CD4-positive, alpha-beta T cell treated with Interleukin-15 for 4 hours (primary cell): ENCODE measurements at regions not wholly inside any gene's neighbourhood (a gene's known extent, or its start where the extent isn't known, plus 50 kb on each side); places are given as distances from the start of the nearest gene placed in this dataset.
"Not testable (repeated sequence)": the region's sequence is repeated elsewhere in the genome, so short reads cannot be mapped to it uniquely, and the experiment has no call there.

Source experiments
- DNase-seq: peaks from one replicate; pipeline ENCODE4 v3.0.0-alpha.2; 2020; ENCODE audit warnings: low spot score

GRCh38 chr6:26957399-26958127, 289.9 kb upstream of the PRSS16 start:
- DNase-seq = not testable (repeated sequence)

DNA sequence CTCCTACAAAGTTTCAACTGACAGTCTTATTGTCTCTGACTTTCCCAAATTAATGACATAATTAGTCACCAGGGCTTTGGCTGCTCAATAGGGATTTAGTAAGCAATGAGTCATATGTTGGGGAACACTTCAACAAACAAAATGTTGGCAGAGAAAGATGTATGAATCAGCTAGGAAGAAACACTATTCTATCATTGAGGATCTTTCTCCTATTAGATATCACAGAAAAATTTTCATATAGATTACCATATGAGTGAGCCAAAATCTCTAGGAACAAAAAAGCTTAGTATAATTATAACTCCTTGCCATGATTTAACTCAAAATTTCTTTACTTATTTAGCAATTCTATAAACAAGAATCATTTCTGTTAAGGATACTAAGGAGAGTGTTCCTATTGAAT, 286.3 kb upstream of the PRSS16 start:
- DNase-seq = not testable (repeated sequence)

- no peak for DNase-seq
Observed at GRCh38 chr6:27002447-27002846, 245.1 kb upstream of the PRSS16 start.

DNA sequence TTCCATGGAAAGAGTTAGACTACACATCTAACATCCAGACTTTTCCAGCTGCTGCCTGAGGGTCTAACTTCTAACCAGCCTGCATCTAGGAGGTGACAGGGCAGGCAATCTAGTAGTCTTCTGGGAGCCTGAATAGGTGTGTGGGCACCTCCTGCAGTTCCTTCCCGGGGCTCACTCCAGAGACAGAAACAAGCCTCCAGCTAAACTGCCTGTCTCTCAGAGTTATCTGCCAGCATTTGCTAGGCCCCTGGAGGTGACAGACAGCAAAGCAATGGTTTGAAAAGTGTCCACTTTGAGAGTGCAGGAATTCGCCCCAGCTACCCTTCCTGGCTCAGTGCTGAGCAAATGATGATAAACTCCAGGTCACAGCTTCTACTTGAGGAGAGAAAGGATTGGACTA, 240.5 kb upstream of the PRSS16 start:
- no peak for DNase-seq

GRCh38 chr6:27008613-27009012, 238.9 kb upstream of the PRSS16 start:
- DNase-seq = not testable (repeated sequence)

DNA sequence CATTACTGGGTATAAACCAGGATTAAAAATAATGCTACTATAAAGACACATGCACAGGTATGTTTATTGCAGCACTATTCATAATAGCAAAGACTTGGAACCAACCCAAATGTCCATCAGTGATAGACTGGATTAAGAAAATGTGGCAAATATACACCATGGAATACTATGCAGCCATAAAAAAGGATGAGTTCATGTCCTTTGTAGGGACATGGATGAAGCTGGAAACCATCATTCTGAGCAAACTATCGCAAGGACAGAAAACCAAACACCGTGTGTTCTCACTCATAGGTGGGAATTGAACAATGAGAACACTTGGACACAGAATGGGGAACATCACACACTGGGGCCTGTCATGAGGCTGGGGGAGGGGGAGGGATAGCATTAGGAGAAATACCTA, 233.4 kb upstream of the PRSS16 start:
- not testable (repeated sequence) for DNase-seq

DNA sequence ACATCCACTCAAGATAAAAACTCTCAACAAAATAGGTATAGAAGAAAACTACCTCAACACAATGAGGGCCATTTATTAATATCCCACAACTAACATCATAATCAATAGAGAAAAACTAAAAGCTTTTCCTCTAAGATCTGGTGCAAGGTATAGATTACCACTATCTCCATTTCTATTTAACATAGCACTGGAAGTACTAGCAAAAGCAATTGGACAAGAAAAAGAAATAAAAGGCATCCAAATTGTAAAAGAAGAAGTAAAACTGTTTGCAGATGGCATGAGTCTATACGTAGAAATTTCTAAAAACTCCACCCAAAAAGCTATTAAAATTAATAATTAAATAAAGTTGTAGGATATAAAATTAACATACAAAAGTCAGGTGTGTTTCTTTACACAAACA, 230.8 kb upstream of the PRSS16 start:
- DNase-seq = no peak

- not testable (repeated sequence) for DNase-seq
Observed at GRCh38 chr6:27018401-27018800, 229.1 kb upstream of the PRSS16 start.

DNA sequence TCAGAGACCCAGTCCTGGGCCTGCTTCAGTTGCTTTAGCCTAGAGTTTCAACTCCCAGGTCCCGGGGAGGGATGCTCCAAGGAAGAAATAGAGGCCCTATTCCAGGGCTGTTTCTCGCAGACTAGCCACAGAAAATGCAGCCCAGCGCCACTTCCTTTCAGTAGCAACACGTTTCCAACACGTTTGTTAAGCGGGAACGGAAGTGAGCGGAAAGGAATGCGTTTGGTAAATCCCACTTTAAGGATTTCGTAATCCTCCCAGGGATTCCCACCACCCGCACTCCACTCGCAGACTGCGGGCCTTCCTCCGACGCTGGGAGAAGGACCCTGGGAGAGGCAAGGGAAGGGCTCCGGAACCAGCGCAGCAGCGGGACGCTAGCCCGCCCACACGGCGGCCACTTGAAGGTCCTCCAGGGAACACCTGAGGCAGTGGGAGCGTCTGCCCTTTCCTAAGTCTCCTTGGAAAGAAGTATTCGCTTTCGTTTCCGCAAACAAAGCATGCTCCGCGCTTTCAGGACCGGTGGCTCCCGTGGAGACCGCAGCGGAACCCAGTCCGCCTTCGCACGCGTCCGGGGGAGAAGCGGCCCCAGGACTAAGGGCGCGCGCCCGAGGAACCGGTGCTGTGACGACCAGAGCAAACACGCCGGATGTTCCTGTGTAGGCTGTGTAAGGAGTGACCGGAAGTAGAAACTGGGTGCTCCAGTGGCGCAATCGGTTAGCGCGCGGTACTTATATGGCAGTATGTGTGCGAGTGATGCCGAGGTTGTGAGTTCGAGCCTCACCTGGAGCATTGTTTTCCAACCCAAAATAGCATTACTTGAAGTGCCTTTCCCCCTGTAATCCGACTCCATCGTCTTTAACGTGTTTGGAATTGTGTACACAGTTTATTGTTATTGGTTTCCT, 227.6 kb upstream of the PRSS16 start:
- peak; percentile 3 for DNase-seq

DNA sequence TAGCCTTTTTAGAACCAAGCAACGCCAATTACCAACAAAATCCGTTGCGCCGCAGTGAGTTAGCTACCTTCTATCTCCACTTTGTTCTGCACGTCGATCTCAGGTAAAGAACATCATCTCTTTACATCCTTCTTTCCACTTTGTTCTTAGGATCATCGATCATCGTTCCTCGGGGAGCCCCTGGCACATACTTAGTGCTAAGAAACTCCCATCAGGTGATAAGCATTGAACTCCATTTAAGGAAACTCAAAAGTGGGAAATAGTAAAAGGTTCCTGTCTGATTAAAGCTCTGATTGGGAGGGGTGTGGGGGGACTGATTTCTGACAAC, 227.0 kb upstream of the PRSS16 start:
- no peak for DNase-seq

- no peak for DNase-seq
Observed at GRCh38 chr6:27023664-27024063, 223.8 kb upstream of the PRSS16 start.

DNA sequence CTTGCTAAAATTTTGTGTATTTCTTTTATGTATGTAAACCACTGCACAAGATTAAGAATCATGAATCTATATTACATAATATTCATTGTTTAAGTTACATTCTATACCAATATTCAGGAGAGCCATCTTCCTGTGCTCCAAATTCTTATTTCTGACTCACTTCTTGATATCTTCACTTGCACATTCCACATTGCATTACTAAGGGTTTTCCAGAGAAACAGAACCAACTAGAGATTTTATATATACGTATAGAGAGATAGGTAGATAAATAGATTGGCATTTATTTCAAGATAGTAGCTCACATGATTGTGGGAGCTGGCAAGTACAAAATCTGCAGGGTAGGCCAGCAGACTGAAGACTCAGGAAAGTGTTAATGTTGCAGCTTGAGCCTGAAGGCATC, 222.2 kb upstream of the PRSS16 start:
- DNase-seq = no peak

DNA sequence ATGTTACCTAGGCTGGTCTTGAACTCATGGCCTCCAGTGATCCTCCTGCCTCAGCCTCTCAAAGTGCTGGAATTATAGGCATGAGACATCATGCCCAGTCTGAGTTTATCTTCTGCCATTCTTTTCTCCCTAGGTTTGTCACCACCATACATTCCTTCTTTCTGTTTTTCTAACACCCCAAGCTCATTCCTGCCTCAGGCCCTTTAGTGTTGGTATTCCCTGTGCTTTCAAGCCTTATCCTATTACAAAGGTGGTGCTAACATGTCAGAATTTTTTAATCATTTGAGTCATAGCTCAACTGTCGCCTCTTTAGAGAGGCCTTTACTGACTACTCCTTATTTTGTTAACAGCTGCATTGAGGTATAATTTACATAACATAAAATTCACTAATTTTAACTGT, 221.1 kb upstream of the PRSS16 start:
- no peak for DNase-seq

DNA sequence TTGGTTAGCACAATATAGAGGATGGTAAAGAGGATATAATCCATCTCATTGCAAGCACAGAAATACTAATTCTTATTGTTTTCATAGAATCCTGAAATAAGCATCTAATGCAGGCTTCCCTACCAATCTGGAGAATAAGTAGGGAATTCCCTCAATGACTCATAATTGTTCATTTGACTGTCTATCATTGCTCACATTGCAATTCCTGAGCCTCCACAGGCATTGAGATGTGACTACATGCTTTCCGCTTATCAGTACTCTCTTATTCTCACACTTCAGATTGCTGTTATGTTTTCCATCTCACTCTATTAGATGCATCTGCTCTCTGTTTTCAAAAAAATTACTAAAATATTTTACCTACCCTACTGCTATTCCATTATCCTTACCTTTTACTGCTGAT, 216.2 kb upstream of the PRSS16 start:
- DNase-seq = no peak

DNA sequence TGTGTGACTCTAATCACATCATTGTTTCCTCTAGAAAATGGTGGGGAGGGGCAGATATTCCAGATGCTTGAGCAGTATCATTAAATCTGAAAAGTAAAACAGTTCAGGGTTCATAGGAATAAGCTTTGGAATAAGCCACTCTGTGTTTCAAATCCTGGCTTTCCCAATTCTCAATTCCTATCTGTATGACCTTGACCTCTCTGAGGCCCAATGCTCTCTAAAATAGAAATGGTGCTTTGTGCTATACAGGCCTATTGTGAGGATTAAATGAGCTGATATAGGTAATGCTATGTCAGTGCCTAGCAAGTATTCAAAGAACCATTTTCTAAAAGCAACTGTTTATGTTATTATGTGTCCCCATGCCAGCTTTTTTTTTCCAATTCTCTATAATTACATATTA, 209.0 kb upstream of the PRSS16 start:
- no peak for DNase-seq

DNA sequence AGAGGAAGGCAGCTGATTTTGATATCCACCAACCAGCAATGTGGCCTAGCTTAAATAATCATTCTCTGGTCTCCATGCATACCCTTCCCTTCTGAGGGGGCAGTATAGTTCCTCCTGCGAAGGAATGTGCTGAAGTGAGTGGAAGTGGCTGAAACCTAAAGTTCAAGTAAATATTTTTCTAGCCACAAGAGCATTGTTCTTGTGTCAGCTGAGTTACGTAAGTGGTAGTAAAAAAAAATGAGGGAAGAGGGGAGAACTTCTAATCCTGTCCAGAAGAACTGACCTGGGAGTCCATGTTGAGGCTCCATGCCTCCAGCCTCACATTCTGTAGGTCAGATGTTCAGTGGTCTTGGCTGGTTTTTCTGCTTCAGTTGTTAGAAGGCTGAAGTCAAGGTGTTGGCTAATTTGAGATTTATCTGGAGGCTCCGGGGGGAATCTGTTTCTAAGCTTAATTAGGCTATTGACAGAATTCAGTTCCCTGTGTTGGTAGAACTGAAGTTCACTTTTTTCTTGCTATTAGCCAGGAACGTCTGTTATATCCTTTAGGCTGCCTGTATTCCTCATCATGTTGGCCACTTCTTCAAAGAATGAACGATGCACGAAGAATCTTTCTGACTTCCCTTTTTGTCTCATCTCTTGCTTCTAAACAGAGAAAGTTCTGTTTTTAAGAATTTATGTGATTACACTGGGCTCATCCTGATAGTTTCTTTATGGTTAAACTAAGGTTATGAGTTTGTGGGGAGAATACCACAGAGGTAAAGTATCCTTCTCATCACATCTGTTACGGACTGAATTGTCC, 207.1 kb upstream of the PRSS16 start:
- DNase-seq = no peak

- DNase-seq = no peak
Observed at GRCh38 chr6:27043244-27043643, 204.3 kb upstream of the PRSS16 start.

GRCh38 chr6:27045131-27045530, 202.4 kb upstream of the PRSS16 start:
- DNase-seq = not testable (repeated sequence)

DNA sequence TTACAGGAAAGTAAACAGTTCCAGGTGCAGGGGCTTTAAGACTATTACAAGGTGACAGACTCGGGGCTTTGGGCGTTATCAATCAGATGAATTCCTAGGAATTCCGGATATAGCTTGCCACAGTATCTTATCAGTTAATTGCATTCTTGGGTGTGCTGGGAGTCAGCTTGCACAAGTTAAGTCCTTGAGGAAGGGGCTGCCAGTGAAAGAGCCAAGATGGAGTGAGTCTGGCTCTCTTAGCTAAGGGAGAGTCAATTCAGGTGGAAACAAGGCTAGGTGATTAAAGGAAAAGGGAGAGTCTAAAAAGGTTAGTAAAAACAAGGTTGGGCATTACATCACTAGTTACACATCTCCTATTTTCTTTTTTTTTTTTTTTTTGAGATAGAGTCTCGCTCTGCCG, 199.8 kb upstream of the PRSS16 start:
- DNase-seq = not testable (repeated sequence)

GRCh38 chr6:27049863-27050781, 197.4 kb upstream of the PRSS16 start:
- no peak for DNase-seq

GRCh38 chr6:27052082-27052730, 195.3 kb upstream of the PRSS16 start:
- not testable (repeated sequence) for DNase-seq
